Body of pancreas (tissue), 4 donors: ENCODE measurements at regions not wholly inside any gene's neighbourhood (a gene's known extent, or its start where the extent isn't known, plus 50 kb on each side); places are given as distances from the start of the nearest gene placed in this dataset.

Experiments
- POLR2A ChIP-seq, 3 donors: fragments of 450-650 bp; IDR thresholded peaks; one replicate each; pipeline ENCODE4 v1.6.1; 2016; ENCODE audit warnings: antibody characterized with exemption in 3 of 3, mild to moderate bottlenecking in 2 of 3
- TF ChIP-seq, protein P1 (sequence below), 7 experiments: fragments of 450-650 bp in 4 of 7; fragments of 200-600 bp in 3 of 7; sonication (generic) in 3 of 7; IDR thresholded peaks; one replicate each; pipeline ENCODE4 v1.5.1; 2016 to 2019; ENCODE audit warnings: antibody characterized with exemption in 7 of 7

DNA sequence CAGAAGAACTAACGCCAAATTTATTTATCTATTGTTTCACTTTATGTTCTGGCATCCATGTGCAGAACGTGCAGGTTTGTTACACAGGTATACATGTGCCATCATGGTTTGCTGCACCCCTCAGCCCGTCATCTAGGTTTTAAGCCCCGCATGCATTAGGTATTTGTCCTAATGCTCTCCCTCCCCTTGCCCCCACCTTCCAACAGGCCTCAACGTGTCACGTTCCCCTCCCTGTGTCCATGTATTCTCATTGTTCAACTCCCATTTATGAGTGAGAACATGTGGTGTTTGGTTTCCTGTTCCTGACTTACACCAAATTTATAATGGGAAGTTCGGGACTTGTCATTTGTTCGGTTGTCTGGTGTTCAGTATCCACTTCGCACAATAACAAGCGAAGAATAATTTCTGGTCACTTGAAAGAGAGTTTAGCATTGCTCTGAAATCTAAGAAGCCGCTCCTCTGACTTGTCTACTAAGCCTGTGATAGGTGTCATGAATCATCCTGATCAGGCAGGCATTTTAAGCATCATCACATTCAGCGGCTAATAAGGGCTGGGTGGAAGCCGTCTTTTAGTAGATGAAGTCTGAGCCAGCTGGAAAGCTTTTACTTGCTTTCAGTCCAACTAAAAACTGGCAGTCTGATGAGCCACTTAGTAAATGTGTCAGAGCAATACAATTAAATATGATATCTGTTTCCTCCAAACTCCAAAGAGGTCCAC, 1065.7 kb upstream of the PABPC4L start:
- TF ChIP-seq, protein P1, sequence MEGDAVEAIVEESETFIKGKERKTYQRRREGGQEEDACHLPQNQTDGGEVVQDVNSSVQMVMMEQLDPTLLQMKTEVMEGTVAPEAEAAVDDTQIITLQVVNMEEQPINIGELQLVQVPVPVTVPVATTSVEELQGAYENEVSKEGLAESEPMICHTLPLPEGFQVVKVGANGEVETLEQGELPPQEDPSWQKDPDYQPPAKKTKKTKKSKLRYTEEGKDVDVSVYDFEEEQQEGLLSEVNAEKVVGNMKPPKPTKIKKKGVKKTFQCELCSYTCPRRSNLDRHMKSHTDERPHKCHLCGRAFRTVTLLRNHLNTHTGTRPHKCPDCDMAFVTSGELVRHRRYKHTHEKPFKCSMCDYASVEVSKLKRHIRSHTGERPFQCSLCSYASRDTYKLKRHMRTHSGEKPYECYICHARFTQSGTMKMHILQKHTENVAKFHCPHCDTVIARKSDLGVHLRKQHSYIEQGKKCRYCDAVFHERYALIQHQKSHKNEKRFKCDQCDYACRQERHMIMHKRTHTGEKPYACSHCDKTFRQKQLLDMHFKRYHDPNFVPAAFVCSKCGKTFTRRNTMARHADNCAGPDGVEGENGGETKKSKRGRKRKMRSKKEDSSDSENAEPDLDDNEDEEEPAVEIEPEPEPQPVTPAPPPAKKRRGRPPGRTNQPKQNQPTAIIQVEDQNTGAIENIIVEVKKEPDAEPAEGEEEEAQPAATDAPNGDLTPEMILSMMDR (IDR thresholded peaks at IDR 0.05) = no peak
- TF ChIP-seq POLR2A (IDR thresholded peaks at IDR 0.05) = no peak
